Liver (tissue), 8 donors: ENCODE measurements at regions not wholly inside any gene's neighbourhood (a gene's known extent, or its start where the extent isn't known, plus 50 kb on each side); places are given as distances from the start of the nearest gene placed in this dataset.
A peak's percentile ranks its signal among the peaks of the same experiment; 100 is the strongest.
"Not testable (repeated sequence)": the region's sequence is repeated elsewhere in the genome, so short reads cannot be mapped to it uniquely, and the experiment has no call there.

Experiments
- DNase-seq: peaks from one replicate; pipeline ENCODE4 v3.0.0-alpha.2; 2017; ENCODE audit warnings: low spot score
- H3K27ac ChIP-seq, 2 donors: one replicate each; pipeline ENCODE4 v1.7.0; 2013; ENCODE audit warnings: inconsistent platforms in 2 of 2, low read length in 2 of 2, control low read depth in 1 of 2, low read depth in 1 of 2, mild to moderate bottlenecking in 1 of 2
- H3K27me3 ChIP-seq, 4 donors: one replicate each; pipeline versions ENCODE4 v1.6.1 to v1.7.0; 2013; ENCODE audit warnings: low read length in 3 of 4, inconsistent platforms in 1 of 4, mild to moderate bottlenecking in 1 of 4, moderate library complexity in 1 of 4; ENCODE audit not compliant: control insufficient read depth in 4 of 4, insufficient read depth in 4 of 4
- H3K36me3 ChIP-seq, 4 donors: one replicate each; pipeline versions ENCODE4 v1.6.1 to v1.7.0; 2013; ENCODE audit warnings: low read length in 3 of 4, mild to moderate bottlenecking in 3 of 4, low read depth in 1 of 4, moderate library complexity in 1 of 4; ENCODE audit not compliant: control insufficient read depth in 4 of 4, insufficient read depth in 3 of 4
- H3K4me1 ChIP-seq, 4 donors: one replicate each; pipeline versions ENCODE4 v1.6.1 to v1.7.0; 2013; ENCODE audit warnings: low read length in 3 of 4, mild to moderate bottlenecking in 3 of 4, moderate library complexity in 1 of 4; ENCODE audit not compliant: control insufficient read depth in 4 of 4, insufficient read depth in 4 of 4
- H3K4me3 ChIP-seq, 3 donors: one replicate each; pipeline versions ENCODE4 v1.6.1 to v1.7.0; 2013; ENCODE audit warnings: low read length in 3 of 3, control low read depth in 1 of 3, low read depth in 1 of 3, mild to moderate bottlenecking in 1 of 3
- H3K9ac ChIP-seq, 2 donors: one replicate each; pipeline ENCODE4 v1.7.0; 2013; ENCODE audit warnings: low read length in 2 of 2, mild to moderate bottlenecking in 2 of 2, moderate library complexity in 2 of 2, control low read depth in 1 of 2, low read depth in 1 of 2
- H3K9me3 ChIP-seq, 4 donors: one replicate each; pipeline versions ENCODE4 v1.6.1 to v1.7.0; 2013; ENCODE audit warnings: low read length in 3 of 4; ENCODE audit not compliant: control insufficient read depth in 4 of 4
- ATF3 ChIP-seq: IDR thresholded peaks from 2 replicates; pipeline ENCODE4 v1.6.1; 2016; ENCODE audit warnings: antibody characterized with exemption
- CTCF ChIP-seq: fragments of 150-350 bp; IDR thresholded peaks from 2 replicates; pipeline ENCODE4 v1.5.1; 2017; ENCODE audit warnings: improper control_type of control experiment, low read depth, low read length; ENCODE audit not compliant: missing input control
- EGR1 ChIP-seq, 2 donors: IDR thresholded peaks; 2 replicates each; pipeline ENCODE4 v1.6.1; 2016 to 2018; ENCODE audit warnings: antibody characterized with exemption in 2 of 2, low read depth in 2 of 2
- FOXA1 ChIP-seq: IDR thresholded peaks from 2 replicates; pipeline ENCODE4 v1.6.1; 2016; ENCODE audit warnings: antibody characterized with exemption
- FOXA2 ChIP-seq: IDR thresholded peaks from 2 replicates; pipeline ENCODE4 v1.6.1; 2016; ENCODE audit warnings: antibody characterized with exemption
- GABPA ChIP-seq, 2 donors: IDR thresholded peaks in 1 of 2; conservative IDR thresholded peaks in 1 of 2; 2 replicates each; pipeline ENCODE4 v1.6.1; 2016; ENCODE audit warnings: antibody characterized with exemption in 2 of 2, mild to moderate bottlenecking in 1 of 2, moderate library complexity in 1 of 2
- HNF4A ChIP-seq, 2 donors: conservative IDR thresholded peaks; 2 replicates each; pipeline ENCODE4 v1.6.1; 2016; ENCODE audit warnings: antibody characterized with exemption in 2 of 2, mild to moderate bottlenecking in 2 of 2
- HNF4G ChIP-seq: IDR thresholded peaks from 2 replicates; pipeline ENCODE4 v1.6.1; 2016; ENCODE audit warnings: antibody characterized with exemption
- JUND ChIP-seq, 2 donors: IDR thresholded peaks; 2 replicates each; pipeline ENCODE4 v1.6.1; 2016; ENCODE audit warnings: antibody characterized with exemption in 2 of 2
- MAX ChIP-seq: IDR thresholded peaks from 2 replicates; pipeline ENCODE4 v1.6.1; 2016; ENCODE audit warnings: antibody characterized with exemption
- NR2F2 ChIP-seq: IDR thresholded peaks from 2 replicates; pipeline ENCODE4 v1.6.1; 2016; ENCODE audit warnings: antibody characterized with exemption
- RAD21 ChIP-seq, 2 donors: IDR thresholded peaks; 2 replicates each; pipeline ENCODE4 v1.6.1; 2016; ENCODE audit warnings: antibody characterized with exemption in 2 of 2, mild to moderate bottlenecking in 2 of 2
- REST ChIP-seq: IDR thresholded peaks from 2 replicates; pipeline ENCODE4 v1.6.1; 2016; ENCODE audit warnings: antibody characterized with exemption, mild to moderate bottlenecking
- RXRA ChIP-seq, 2 donors: IDR thresholded peaks; 2 replicates each; pipeline ENCODE4 v1.6.1; 2017 to 2018; ENCODE audit warnings: antibody characterized with exemption in 2 of 2, mild to moderate bottlenecking in 1 of 2
- SP1 ChIP-seq: IDR thresholded peaks from 2 replicates; pipeline ENCODE4 v1.6.1; 2018; ENCODE audit warnings: antibody characterized with exemption, mild to moderate bottlenecking
- TAF1 ChIP-seq: conservative IDR thresholded peaks from 2 replicates; pipeline ENCODE4 v1.6.1; 2016; ENCODE audit warnings: antibody characterized with exemption, mild to moderate bottlenecking
- YY1 ChIP-seq: IDR thresholded peaks from 2 replicates; pipeline ENCODE4 v1.6.1; 2016; ENCODE audit warnings: antibody characterized with exemption, mild to moderate bottlenecking
- ZBTB33 ChIP-seq: IDR thresholded peaks from 2 replicates; pipeline ENCODE4 v1.6.1; 2016; ENCODE audit warnings: antibody characterized with exemption
- WGBS: extraction: QIAGEN DNeasy Blood & Tissue Kit; methylation state at CpG from one replicate; pipeline ENCODE4 v1.1.7; 2013; 5-methylcytosine and 5-hydroxymethylcytosine counted together
- donor health status: healthy.
- donor health status: healthy.
- donor health status: healthy.
- donor health status: healthy.
- donor health status: healthy.

- DNase-seq, result no peak
- no peaks in the 10 kb centered on the region for H3K27me3 ChIP-seq
- H3K27ac ChIP-seq, result peak overlapping the region; percentile 85 to 88
- H3K4me1 ChIP-seq, result peaks cover 2 to 16% (median 12%) of the 10 kb centered on the region in 4 donors
- no peak overlapping the region for H3K9ac ChIP-seq
- H3K36me3 ChIP-seq, result no peaks in the 10 kb centered on the region
- no peaks in the 10 kb centered on the region for H3K9me3 ChIP-seq
- peak overlapping the region in 1 of 3 donors; percentile 33 for H3K4me3 ChIP-seq
- TF ChIP-seq ZBTB33 (peak; percentile 76), NR2F2 (no peak), MAX (peak; percentile 86), HNF4A (conservative IDR thresholded peaks at IDR 0.05) (peak; percentile 89 to 94), EGR1 (IDR thresholded peaks at IDR 0.05; ENCODE audit: low read depth in 2 of 2) (peak in 1 of 2 donors; percentile 54), CTCF (no peak), FOXA1 (no peak), RXRA (IDR thresholded peaks at IDR 0.05) (peak; percentile 70 to 77), FOXA2 (peak; percentile 49), TAF1 (no peak), REST (no peak), SP1 (peak; percentile 94), ATF3 (peak; percentile 55), RAD21 (IDR thresholded peaks at IDR 0.05) (peak; percentile 37 to 48), GABPA (IDR thresholded peaks at IDR 0.05 in 1 of 2, conservative IDR thresholded peaks at IDR 0.05 in 1 of 2) (no peak), YY1 (peak; percentile 93), JUND (IDR thresholded peaks at IDR 0.05) (peak in 1 of 2 donors; percentile 46), HNF4G (peak; percentile 64)
- WGBS, result 36% methylated on average over 2 of the region's 2 CpGs
Observed at GRCh38 chr2:156779416-156780120, 343.4 kb downstream of the GPD2 start.

- H3K4me1 ChIP-seq, result peaks cover 2 to 16% (median 12%) of the 10 kb centered on the region in 4 donors
- not testable (repeated sequence) for H3K36me3 ChIP-seq, H3K27me3 ChIP-seq, H3K9ac ChIP-seq, DNase-seq, H3K4me3 ChIP-seq, H3K9me3 ChIP-seq, H3K27ac ChIP-seq
- WGBS, result 66% methylated on average over 2 of the region's 2 CpGs
Observed at GRCh38 chr2:156781677-156782076, 345.5 kb downstream of the GPD2 start.
